ENCODE measurements at regions not wholly inside any gene's neighbourhood (a gene's known extent, or its start where the extent isn't known, plus 50 kb on each side); places are given as distances from the start of the nearest gene placed in this dataset.

DNA sequence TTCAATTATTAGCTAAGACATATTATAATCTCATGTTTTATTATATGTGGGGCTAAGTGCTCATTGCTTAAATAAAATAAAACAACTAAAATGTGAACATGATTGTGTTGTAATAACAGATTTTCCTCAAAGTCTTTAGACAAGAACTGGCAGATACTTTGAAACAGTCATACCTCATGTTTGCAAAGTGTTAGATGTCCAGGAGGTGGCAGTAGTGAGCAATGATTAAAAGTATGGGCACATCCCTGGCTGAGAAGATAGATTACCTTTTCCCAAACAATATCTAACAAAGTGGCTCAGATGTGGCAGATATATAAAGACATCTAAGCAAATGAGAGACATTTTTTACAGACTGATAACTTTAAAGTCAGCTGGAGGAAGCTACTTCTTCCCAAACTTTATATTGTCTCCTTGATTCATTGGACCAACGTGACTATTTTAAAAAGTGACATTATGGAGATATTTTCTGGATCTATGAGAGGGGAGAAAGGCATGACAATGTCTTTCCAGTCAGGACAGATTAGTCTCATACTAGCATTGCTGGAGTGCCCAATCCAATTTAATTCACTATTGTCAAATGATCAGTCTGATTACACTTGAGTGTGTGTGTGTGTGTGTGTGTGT is 269.8 kb downstream of the S1PR1 start:
- no peak overlapping the region for H3K27ac ChIP-seq (ENCODE audit: poor library complexity, severe bottlenecking)
- DNase-seq (ENCODE audit: low spot score): no peak
- no peak overlapping the region for H3K4me3 ChIP-seq (ENCODE audit: severe bottlenecking)
- no peaks in the 10 kb centered on the region for H3K36me3 ChIP-seq (ENCODE audit: low read depth)
- H3K27me3 ChIP-seq (ENCODE audit: insufficient read depth, poor library complexity, severe bottlenecking): no peaks in the 10 kb centered on the region
- no peaks in the 10 kb centered on the region for H3K9me3 ChIP-seq (ENCODE audit: severe bottlenecking)
- peak; percentile 62; the same call in 1 of the 3 replicates for ATAC-seq (ENCODE audit: low read depth)
- TF ChIP-seq, protein P1, sequence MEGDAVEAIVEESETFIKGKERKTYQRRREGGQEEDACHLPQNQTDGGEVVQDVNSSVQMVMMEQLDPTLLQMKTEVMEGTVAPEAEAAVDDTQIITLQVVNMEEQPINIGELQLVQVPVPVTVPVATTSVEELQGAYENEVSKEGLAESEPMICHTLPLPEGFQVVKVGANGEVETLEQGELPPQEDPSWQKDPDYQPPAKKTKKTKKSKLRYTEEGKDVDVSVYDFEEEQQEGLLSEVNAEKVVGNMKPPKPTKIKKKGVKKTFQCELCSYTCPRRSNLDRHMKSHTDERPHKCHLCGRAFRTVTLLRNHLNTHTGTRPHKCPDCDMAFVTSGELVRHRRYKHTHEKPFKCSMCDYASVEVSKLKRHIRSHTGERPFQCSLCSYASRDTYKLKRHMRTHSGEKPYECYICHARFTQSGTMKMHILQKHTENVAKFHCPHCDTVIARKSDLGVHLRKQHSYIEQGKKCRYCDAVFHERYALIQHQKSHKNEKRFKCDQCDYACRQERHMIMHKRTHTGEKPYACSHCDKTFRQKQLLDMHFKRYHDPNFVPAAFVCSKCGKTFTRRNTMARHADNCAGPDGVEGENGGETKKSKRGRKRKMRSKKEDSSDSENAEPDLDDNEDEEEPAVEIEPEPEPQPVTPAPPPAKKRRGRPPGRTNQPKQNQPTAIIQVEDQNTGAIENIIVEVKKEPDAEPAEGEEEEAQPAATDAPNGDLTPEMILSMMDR (IDR thresholded peaks at IDR 0.05; ENCODE audit: poor library complexity, severe bottlenecking): peak; percentile 82
- H3K4me1 ChIP-seq (ENCODE audit: insufficient read depth, poor library complexity, severe bottlenecking): no peaks in the 10 kb centered on the region

DNA sequence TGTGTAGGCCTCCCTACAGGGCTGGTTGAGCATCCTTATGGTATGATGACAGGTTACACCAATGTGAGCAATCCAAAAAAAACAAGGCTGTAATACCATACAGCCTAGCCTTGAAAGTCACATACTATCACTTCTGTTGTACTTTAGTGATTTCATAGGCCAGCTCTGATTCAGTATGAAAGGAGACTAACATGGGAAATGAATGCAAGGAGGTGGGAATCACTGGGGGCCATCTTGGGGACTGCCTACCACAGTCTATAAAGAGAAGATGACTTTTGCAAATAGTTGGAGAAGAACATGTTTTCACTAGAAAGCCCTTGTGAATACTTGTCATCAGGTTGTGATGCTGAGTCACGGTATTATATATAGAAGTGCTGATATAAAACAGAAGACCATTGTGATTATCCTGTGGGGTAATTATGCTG is 270.7 kb downstream of the S1PR1 start:
- DNase-seq (ENCODE audit: low spot score): no peak

DNA sequence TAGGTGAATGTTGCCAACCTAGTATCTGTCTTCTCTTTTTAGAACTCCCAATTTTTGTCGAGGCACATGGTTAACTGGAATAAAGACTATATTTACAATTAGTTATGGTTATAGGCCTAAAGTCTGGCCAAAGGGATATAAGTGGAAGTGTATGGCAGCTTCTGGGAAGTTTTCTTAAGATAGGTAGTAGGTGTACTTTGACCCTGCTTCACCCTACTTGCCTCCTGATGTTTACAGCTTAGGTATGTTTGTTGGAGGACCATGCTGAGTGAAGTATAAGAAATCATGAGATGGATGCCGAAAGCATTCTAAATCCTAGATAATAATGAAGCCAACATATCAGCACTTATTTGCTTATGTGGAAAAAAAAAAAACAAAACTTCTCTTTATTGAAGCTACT is 272.1 kb downstream of the S1PR1 start:
- Histone ChIP-seq H3K4me3 (ENCODE audit: severe bottlenecking) (no peak overlapping the region), H3K27me3 (ENCODE audit: insufficient read depth, poor library complexity, severe bottlenecking) (no peaks in the 10 kb centered on the region), H3K27ac (ENCODE audit: poor library complexity, severe bottlenecking) (no peak overlapping the region), H3K4me1 (ENCODE audit: insufficient read depth, poor library complexity, severe bottlenecking) (no peaks in the 10 kb centered on the region), H3K9me3 (ENCODE audit: severe bottlenecking) (no peaks in the 10 kb centered on the region), H3K36me3 (ENCODE audit: low read depth) (no peaks in the 10 kb centered on the region)
- TF ChIP-seq, protein P1 (IDR thresholded peaks at IDR 0.05; ENCODE audit: poor library complexity, severe bottlenecking): no peak
- DNase-seq (ENCODE audit: low spot score) (no peak), ATAC-seq (ENCODE audit: low read depth) (no peak)

More for the DNA sequence above, 270.7 kb downstream of the S1PR1 start:
- Histone ChIP-seq H3K4me1 (ENCODE audit: insufficient read depth, poor library complexity, severe bottlenecking) (no peaks in the 10 kb centered on the region), H3K27me3 (ENCODE audit: insufficient read depth, poor library complexity, severe bottlenecking) (no peaks in the 10 kb centered on the region), H3K9me3 (ENCODE audit: severe bottlenecking) (no peaks in the 10 kb centered on the region), H3K27ac (ENCODE audit: poor library complexity, severe bottlenecking) (no peak overlapping the region), H3K4me3 (ENCODE audit: severe bottlenecking) (no peak overlapping the region), H3K36me3 (ENCODE audit: low read depth) (no peaks in the 10 kb centered on the region)
- no peak for ATAC-seq (ENCODE audit: low read depth)
- TF ChIP-seq, protein P1 (IDR thresholded peaks at IDR 0.05; ENCODE audit: poor library complexity, severe bottlenecking): no peak

DNA sequence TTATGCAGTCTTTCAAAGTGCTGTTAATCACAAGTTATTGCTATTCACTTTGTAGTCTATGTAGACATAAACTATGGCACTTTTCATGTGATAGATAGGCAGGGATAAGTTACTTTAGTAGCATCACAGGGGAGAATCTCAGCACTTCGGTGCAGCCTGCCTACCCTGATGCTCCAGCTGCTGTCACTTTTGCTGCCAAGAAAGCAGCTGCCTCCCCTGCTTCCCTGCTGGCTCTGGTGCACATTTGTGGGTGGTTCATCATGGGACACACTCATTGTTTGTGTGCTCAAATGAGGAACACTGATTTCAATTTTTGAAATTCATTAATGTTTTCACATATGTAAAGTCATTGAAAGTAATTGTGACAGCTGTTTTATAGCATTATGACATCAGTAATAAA is 272.6 kb downstream of the S1PR1 start:
- TF ChIP-seq, protein P1 (IDR thresholded peaks at IDR 0.05; ENCODE audit: poor library complexity, severe bottlenecking): no peak
- H3K27ac ChIP-seq (ENCODE audit: poor library complexity, severe bottlenecking): no peak overlapping the region
- DNase-seq (ENCODE audit: low spot score) (no peak), ATAC-seq (ENCODE audit: low read depth) (no peak)
- no peaks in the 10 kb centered on the region for H3K27me3 ChIP-seq (ENCODE audit: insufficient read depth, poor library complexity, severe bottlenecking)
- no peak overlapping the region for H3K4me3 ChIP-seq (ENCODE audit: severe bottlenecking)
- H3K4me1 ChIP-seq (ENCODE audit: insufficient read depth, poor library complexity, severe bottlenecking): no peaks in the 10 kb centered on the region
- no peaks in the 10 kb centered on the region for H3K36me3 ChIP-seq (ENCODE audit: low read depth)
- H3K9me3 ChIP-seq (ENCODE audit: severe bottlenecking): no peaks in the 10 kb centered on the region

DNA sequence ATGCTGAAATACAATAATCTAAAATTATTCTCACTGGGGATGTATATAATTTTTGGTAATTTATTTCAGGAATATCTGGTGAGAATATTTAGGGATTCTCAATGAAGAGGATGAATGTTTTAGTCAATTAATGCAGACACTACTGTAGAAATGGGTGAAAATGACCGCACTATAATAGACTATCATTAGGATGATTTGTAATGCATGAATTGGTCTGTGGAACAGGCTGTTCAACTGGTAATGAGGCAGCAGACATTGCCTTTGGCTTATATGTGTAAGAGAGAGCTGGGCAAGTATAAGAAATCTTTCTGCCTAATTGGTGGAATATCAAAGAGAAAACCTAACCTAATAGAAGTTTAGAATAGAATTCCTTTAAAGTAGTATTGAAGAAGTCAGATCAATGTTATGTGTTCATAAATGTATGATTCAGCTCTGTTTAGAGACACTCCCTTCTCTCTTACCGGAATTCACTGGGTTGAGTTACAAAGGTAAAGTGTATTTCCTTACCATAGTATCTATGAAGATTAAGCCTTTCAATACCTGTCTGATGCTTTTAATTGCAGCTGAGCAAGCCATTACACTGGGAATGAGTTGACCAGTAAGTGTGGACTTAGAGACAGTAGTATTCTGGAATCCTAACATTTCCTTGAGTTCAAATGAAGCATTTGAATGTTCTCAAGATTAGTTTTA is 274.5 kb downstream of the S1PR1 start:
- TF ChIP-seq, protein P1 (IDR thresholded peaks at IDR 0.05; ENCODE audit: poor library complexity, severe bottlenecking): no peak

More for the DNA sequence above, 274.5 kb downstream of the S1PR1 start:
- no peak overlapping the region for H3K27ac ChIP-seq (ENCODE audit: poor library complexity, severe bottlenecking)
- H3K4me3 ChIP-seq (ENCODE audit: severe bottlenecking): no peak overlapping the region
- no peak for ATAC-seq (ENCODE audit: low read depth)
- H3K36me3 ChIP-seq (ENCODE audit: low read depth): no peaks in the 10 kb centered on the region
- no peak for DNase-seq (ENCODE audit: low spot score)
- no peaks in the 10 kb centered on the region for H3K27me3 ChIP-seq (ENCODE audit: insufficient read depth, poor library complexity, severe bottlenecking)
- no peaks in the 10 kb centered on the region for H3K4me1 ChIP-seq (ENCODE audit: insufficient read depth, poor library complexity, severe bottlenecking)
- no peaks in the 10 kb centered on the region for H3K9me3 ChIP-seq (ENCODE audit: severe bottlenecking)
